ES-I3 (cell line): ENCODE measurements at regions not wholly inside any gene's neighbourhood (a gene's known extent, or its start where the extent isn't known, plus 50 kb on each side); places are given as distances from the start of the nearest gene placed in this dataset.

ENCODE experiments used
- H3K36me3 ChIP-seq: 2 replicates; pipeline ENCODE4 v1.6.1; 2013; ENCODE audit warnings: mild to moderate bottlenecking, low read length, control low read depth, moderate library complexity; ENCODE audit not compliant: insufficient read depth
- H3K4me1 ChIP-seq: 2 replicates; pipeline ENCODE4 v1.6.1; 2013; ENCODE audit warnings: mild to moderate bottlenecking, control low read depth, low read length; ENCODE audit not compliant: insufficient read depth
- H3K9ac ChIP-seq: 2 replicates; pipeline ENCODE4 v1.6.1; 2013; ENCODE audit warnings: low read depth, mild to moderate bottlenecking, low read length, moderate library complexity
- H3K9me3 ChIP-seq: 2 replicates; pipeline ENCODE4 v1.6.1; 2013; ENCODE audit warnings: mild to moderate bottlenecking, low read length, moderate library complexity; ENCODE audit not compliant: control insufficient read depth, insufficient read depth

DNA sequence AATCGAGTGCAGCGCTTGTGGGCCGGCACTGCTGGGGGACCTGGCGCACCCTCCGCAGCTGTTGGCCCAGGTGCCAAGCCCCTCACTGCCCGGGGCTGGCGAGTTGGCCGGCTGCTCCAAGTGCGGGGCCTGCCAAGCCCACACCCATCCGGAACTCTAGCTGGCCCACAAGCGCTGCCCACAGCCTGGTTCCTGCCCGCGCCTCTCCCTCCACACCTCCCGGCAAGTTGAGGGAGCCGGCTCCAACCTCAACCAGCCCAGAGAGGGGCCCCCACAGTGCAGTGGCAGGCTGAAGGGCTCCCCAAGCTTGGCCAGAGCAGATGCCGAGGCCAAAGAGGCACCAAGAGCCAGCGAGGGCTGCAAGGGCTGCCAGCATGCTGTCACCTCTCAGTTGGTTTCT is 73.4 kb downstream of the PLXNA1 start:
- no peaks in the 10 kb centered on the region for H3K4me1 ChIP-seq
- no peak overlapping the region for H3K9ac ChIP-seq
- no peaks in the 10 kb centered on the region for H3K36me3 ChIP-seq
- peaks cover 3% of the 10 kb centered on the region for H3K9me3 ChIP-seq

GRCh38 chr3:127056976-127057375 is 74.1 kb downstream of the PLXNA1 start:
- no peaks in the 10 kb centered on the region for H3K4me1 ChIP-seq
- peaks cover 3% of the 10 kb centered on the region for H3K9me3 ChIP-seq
- H3K36me3 ChIP-seq = no peaks in the 10 kb centered on the region
- H3K9ac ChIP-seq = no peak overlapping the region

DNA sequence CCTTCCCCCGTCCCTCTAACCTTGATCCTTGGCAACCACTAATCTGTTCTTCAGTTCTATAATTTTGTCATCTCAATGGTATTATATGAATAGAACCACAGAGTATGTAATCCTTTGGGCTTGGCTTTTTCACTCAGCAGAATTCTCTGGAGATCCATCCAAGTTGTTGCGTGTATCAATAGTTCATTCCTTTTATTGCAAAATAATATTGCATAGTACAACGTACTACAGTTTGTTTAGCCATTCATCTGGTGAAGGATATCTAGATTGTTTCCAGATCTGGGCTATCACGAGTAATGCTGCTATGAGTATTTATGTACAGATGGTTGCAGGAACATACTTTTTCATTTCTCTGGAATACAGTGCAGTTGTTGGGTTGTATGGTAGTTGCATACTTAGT is 76.2 kb downstream of the PLXNA1 start:
- H3K36me3 ChIP-seq = no peaks in the 10 kb centered on the region
- peaks cover 3% of the 10 kb centered on the region for H3K9me3 ChIP-seq
- H3K9ac ChIP-seq = no peak overlapping the region
- H3K4me1 ChIP-seq = no peaks in the 10 kb centered on the region

GRCh38 chr3:127061641-127062040 is 78.7 kb downstream of the PLXNA1 start:
- H3K4me1 ChIP-seq = no peaks in the 10 kb centered on the region
- no peak overlapping the region for H3K9ac ChIP-seq
- H3K9me3 ChIP-seq = peaks cover 3% of the 10 kb centered on the region
- H3K36me3 ChIP-seq = no peaks in the 10 kb centered on the region

GRCh38 chr3:127062926-127063325 is 80.0 kb downstream of the PLXNA1 start:
- H3K9ac ChIP-seq = no peak overlapping the region
- H3K36me3 ChIP-seq = no peaks in the 10 kb centered on the region

GRCh38 chr3:127063916-127064315 is 81.0 kb downstream of the PLXNA1 start:
- H3K9ac ChIP-seq = no peak overlapping the region
- H3K9me3 ChIP-seq = no peaks in the 10 kb centered on the region
- H3K36me3 ChIP-seq = no peaks in the 10 kb centered on the region
- no peaks in the 10 kb centered on the region for H3K4me1 ChIP-seq

More at GRCh38 chr3:127062926-127063325, 80.0 kb downstream of the PLXNA1 start:
- Histone ChIP-seq H3K4me1 (no peaks in the 10 kb centered on the region), H3K9me3 (no peaks in the 10 kb centered on the region; the same call in 1 of the 2 replicates)

GRCh38 chr3:127064391-127065137 is 81.6 kb downstream of the PLXNA1 start:
- H3K9ac ChIP-seq = no peak overlapping the region
- no peaks in the 10 kb centered on the region for H3K36me3 ChIP-seq
- no peaks in the 10 kb centered on the region for H3K9me3 ChIP-seq
- H3K4me1 ChIP-seq = no peaks in the 10 kb centered on the region

DNA sequence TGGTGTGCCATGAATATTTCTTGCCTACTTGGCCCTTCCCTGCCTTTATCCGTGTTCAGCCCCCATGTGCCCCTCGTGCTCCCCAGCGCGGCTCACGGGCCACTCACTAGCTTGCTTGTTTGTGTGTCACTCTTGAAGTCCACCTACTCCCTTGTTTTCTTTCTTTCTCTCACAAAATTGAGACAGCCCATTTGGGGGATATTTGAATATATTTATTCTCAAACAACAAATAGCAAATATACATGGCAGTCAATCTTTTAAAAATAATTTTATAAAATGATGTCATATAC is 82.2 kb downstream of the PLXNA1 start:
- Histone ChIP-seq H3K9ac (no peak overlapping the region), H3K36me3 (no peaks in the 10 kb centered on the region), H3K9me3 (no peaks in the 10 kb centered on the region), H3K4me1 (no peaks in the 10 kb centered on the region)

DNA sequence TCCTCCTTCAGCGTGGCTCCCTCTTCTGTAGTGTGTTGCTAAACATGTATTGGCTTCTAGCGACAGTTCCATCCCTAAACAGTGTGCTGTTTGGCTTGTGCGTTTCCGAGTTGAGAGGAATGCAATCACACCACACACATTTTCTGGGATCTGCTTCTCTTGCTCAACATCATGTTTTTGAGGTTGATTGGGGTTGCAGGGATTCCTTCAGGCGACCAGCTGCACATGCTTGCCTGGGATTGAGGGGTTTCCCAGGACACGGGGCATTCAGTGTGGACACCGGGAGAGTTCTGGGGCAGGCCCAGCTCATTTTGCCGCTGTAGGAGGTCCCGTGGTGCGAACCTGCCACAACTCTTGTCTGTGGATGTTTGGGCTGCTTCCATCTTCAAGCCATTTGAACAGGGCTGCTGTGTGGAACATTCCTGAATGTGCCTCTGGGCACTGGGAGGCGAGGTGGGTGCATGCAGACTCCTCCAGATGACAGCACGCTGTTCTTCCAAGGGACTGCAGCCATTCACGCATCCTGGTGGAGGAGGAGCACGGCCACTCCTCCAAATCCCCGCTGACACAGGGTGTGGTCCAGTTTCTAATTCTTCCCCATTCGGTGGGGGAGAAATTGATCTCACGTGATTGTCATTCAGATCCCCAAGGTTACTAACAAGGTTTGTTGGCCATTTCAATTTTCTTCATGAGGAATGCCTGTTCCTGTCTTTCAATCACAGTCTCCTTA is 82.8 kb downstream of the PLXNA1 start:
- H3K9ac ChIP-seq = no peak overlapping the region
- H3K4me1 ChIP-seq = no peaks in the 10 kb centered on the region
- H3K9me3 ChIP-seq = no peaks in the 10 kb centered on the region
- no peaks in the 10 kb centered on the region for H3K36me3 ChIP-seq

DNA sequence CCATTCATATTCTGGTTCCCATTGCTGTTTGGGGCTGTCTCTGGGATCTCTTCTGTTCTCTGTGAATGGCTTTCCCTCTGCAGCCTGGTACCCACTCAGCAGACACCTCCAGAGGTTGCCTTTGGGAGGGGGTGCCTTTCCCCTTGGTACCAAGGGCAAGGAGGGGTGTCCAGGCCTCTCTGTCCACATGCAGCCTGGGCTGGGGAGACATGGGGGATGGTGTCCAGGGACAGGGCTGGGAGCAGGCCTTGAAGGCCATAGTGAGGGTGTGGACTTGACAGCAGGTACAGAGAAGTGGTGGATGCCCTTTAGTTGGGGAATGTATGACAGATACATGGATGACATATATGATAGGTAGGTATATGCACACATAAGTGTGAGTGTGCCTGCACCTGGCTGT is 83.7 kb downstream of the PLXNA1 start:
- Histone ChIP-seq H3K4me1 (no peaks in the 10 kb centered on the region), H3K36me3 (no peaks in the 10 kb centered on the region), H3K9ac (no peak overlapping the region), H3K9me3 (no peaks in the 10 kb centered on the region)

DNA sequence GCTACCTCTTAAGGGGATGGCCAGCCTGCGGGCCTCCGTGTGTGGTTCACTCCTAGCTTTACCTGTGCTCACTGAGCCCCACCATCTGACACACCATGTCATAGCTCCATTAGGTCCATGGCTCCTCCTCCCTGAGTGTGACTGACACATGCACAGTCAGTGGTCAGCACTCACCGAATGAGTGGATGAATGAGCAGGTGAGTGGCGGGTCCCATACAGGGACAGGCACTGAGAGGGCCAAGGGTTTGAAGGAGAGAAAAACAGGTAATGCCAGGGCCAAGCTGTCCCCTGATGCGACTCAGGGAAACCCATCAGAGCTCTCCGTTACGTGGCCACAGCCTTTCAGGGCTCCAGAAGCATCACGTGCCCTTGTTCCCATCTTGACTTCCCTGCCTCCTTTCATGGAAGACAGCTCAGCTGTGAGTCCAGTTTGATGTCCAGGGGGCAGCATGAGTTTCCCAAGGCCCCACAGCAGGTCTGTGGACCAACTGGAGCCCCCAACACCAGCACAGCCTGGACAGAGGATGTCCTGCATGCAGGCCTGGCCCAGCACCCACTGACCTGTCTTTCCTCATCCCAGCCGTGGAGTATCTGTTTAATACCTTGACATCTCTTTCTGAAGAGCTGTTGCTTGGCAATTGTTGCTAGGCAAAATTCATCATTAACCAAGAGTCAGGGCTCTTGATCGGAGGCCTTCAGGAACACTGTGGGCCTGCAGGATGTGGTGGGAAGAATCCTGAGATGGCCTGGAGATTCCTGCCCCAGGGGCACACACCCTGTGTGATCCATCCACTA is 84.4 kb downstream of the PLXNA1 start:
- no peaks in the 10 kb centered on the region for H3K9me3 ChIP-seq
- H3K36me3 ChIP-seq = no peaks in the 10 kb centered on the region
- no peak overlapping the region for H3K9ac ChIP-seq
- no peaks in the 10 kb centered on the region for H3K4me1 ChIP-seq

DNA sequence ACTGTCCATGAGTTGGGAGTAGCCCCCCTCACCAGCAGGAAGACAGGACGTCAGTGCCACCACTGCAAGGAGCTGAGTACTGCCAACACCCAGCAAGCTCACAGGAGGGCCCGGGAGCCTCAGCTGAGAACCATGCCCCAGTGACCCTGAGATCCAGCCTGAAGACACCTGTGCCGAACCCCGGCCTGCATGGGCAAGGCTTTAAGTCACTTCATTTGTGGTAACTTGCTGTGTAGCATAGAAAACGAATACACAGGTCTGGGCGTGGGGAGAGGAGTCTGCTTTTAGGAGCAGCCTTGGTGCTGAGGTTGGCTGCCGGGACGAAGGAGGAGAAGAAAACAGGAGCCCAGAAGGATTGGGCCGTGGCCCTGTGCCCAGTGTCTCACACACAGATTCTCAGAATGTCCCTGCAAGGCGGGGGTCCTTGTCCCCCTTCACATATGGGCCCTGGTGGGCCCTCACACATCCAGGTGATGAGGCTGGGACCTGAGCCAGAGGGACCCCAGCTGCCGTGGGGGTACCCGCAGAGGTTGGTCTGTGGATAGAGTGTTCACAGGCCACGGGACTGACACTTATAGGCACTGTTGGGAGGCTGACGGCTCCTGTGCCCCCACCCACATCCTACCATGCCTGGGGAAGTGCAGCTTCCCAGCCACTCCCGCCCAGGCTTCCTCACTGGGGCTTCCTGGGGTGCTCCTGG is 85.3 kb downstream of the PLXNA1 start:
- Histone ChIP-seq H3K36me3 (no peaks in the 10 kb centered on the region), H3K9ac (no peak overlapping the region), H3K4me1 (no peaks in the 10 kb centered on the region), H3K9me3 (no peaks in the 10 kb centered on the region)

- Histone ChIP-seq H3K9me3 (no peaks in the 10 kb centered on the region), H3K9ac (no peak overlapping the region), H3K4me1 (no peaks in the 10 kb centered on the region), H3K36me3 (no peaks in the 10 kb centered on the region)
These were observed 86.0 kb downstream of the PLXNA1 start for GRCh38 chr3:127068871-127069270.

DNA sequence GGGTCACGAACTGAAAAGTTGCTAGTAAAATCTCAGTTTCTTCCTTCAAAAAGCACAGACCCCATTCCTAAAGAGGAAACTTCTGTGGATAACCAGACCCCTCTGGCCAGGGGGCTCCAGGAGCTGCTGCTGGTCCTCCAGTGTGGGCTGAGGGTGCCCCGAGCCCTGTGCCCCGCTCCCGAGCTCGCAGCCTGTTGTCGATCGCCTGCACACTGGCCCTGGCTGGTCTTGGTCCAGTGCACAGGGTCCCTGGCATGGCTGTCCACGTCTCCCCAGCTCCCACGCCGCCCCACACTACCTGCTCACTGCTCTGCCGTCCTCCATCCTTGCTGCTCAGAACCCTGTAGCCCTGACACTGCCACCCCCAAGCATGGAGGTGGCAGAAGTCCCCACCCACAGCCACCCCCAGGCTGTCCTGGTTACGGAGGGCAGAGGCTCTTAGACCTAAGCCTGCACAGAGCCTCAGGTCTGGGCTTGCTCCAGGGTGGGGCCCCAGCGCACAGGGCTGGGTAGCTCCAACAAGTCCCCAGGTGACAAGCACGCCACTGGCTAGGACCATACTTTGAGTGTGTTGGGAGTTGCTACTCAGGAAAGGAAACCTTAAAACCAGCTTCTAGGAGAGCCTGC is 87.0 kb downstream of the PLXNA1 start:
- H3K4me1 ChIP-seq = no peaks in the 10 kb centered on the region
- H3K9me3 ChIP-seq = no peaks in the 10 kb centered on the region
- H3K36me3 ChIP-seq = no peaks in the 10 kb centered on the region
- no peak overlapping the region for H3K9ac ChIP-seq
